ENCODE measurements at regions not wholly inside any gene's neighbourhood (a gene's known extent, or its start where the extent isn't known, plus 50 kb on each side); places are given as distances from the start of the nearest gene placed in this dataset.

- Histone ChIP-seq H2BK5ac (ENCODE audit: low read depth, low read length, poor library complexity, severe bottlenecking) (no peak overlapping the region), H3K27ac (ENCODE audit: insufficient read depth, low read length) (no peak overlapping the region), H4K91ac (ENCODE audit: insufficient read depth, low read depth, low read length) (no peak overlapping the region), H4K5ac (ENCODE audit: low read depth, low read length) (no peak overlapping the region), H2AK5ac (ENCODE audit: low read depth, low read length) (no peak overlapping the region), H2BK20ac (ENCODE audit: low read depth, low read length) (no peak overlapping the region), H3K9me3 (ENCODE audit: control insufficient read depth, insufficient read depth, low read length) (peaks cover 13% of the 10 kb centered on the region), H4K20me1 (ENCODE audit: insufficient read depth, low read length) (no peaks in the 10 kb centered on the region), H2AK9ac (replicated peaks; ENCODE audit: low read depth, low read length, poor library complexity) (no peak overlapping the region), H2AFZ (replicated peaks; ENCODE audit: low read length, poor library complexity) (no peak overlapping the region), H3K27me3 (ENCODE audit: control insufficient read depth, insufficient read depth, low read length) (no peaks in the 10 kb centered on the region), H3K18ac (ENCODE audit: low read depth, low read length) (no peak overlapping the region), H2BK120ac (ENCODE audit: low read depth, low read length) (no peak overlapping the region), H3K56ac (ENCODE audit: extremely low read depth, insufficient read depth, low read length) (no peak overlapping the region), H3K4ac (ENCODE audit: low read depth, low read length) (no peak overlapping the region), H4K8ac (ENCODE audit: low read depth in 2 of 2, low read length in 2 of 2) (no peak overlapping the region), H3K79me1 (ENCODE audit: low read depth in 1 of 2, low read length in 2 of 2) (no peaks in the 10 kb centered on the region), H3K23ac (ENCODE audit: low read depth, low read length) (no peak overlapping the region), H3K14ac (replicated peaks; ENCODE audit: low read depth, low read length) (no peak overlapping the region), H2BK15ac (ENCODE audit: low read depth, low read length) (no peak overlapping the region), H3K9ac (ENCODE audit: low read depth, low read length) (no peak overlapping the region), H3K4me1 (ENCODE audit: control insufficient read depth, insufficient read depth, low read length) (no peaks in the 10 kb centered on the region), H3K9me1 (ENCODE audit: insufficient read depth, low read length) (no peaks in the 10 kb centered on the region), H3K36me3 (ENCODE audit: control insufficient read depth, insufficient read depth, low read length) (no peaks in the 10 kb centered on the region), H3K4me3 (ENCODE audit: insufficient read depth, low read depth, low read length) (no peak overlapping the region), H3K4me2 (ENCODE audit: low read depth, low read length) (no peak overlapping the region)
- in situ Hi-C loops (cut with MboI; ENCODE audit: low sequenced_read_pairs) = no loop called here
- no TSS peak for BruUV-seq (replicated peaks)
- intact Hi-C loops (cut with micrococcal nuclease) = no loop called here
- CTCF ChIA-PET = no interaction called here
- POLR2A ChIA-PET (ENCODE audit: unreplicated experiment) = no interaction called here
- dilution Hi-C loops (cut with HindIII; ENCODE audit: low sequenced_read_pairs, unreplicated experiment) = no loop called here
- ATAC-seq (ENCODE audit: low read depth) = no peak
- DNase-seq = no peak
- no peak for TF ChIP-seq MXI1 (IDR thresholded peaks at IDR 0.05; ENCODE audit: borderline replicate concordance, low read depth, low read length)
- no peak for TF ChIP-seq CEBPB (IDR thresholded peaks at IDR 0.05; ENCODE audit: low read depth, low read length)
- TF ChIP-seq FOS (IDR thresholded peaks at IDR 0.05; ENCODE audit: low read depth, low read length) = no peak
- TF ChIP-seq RAD21 (IDR thresholded peaks at IDR 0.05; ENCODE audit: low read length) = no peak
- TF ChIP-seq SMC3 (IDR thresholded peaks at IDR 0.05; ENCODE audit: low read depth, low read length) = no peak
- no peak for TF ChIP-seq ELK1 (IDR thresholded peaks at IDR 0.05; ENCODE audit: borderline replicate concordance, low read depth, low read length)
- TF ChIP-seq POLR2A (IDR thresholded peaks at IDR 0.05; ENCODE audit: low read depth, low read length) = no peak
- TF ChIP-seq RFX5 (IDR thresholded peaks at IDR 0.05; ENCODE audit: low read depth, low read length) = no peak
- WGBS, 2 experiments (ENCODE audit: extremely low coverage in 2 of 2, insufficient read length in 1 of 2) = no CpG with 5 or more reads among the region's 1 CpG
These were observed 79.7 kb upstream of the ELN start for GRCh38 chr7:73948287-73948686.

Data from IMR-90 (cell line).